Fibroblast of pulmonary artery (primary cell): ENCODE measurements at regions not wholly inside any gene's neighbourhood (a gene's known extent, or its start where the extent isn't known, plus 50 kb on each side); places are given as distances from the start of the nearest gene placed in this dataset.

Source experiments
- DNase-seq: peaks from one replicate; pipeline ENCODE4 v3.0.0-alpha.2; 2010; ENCODE audit warnings: low read depth
- H3K4me3 ChIP-seq: replicated peaks from 2 replicates; pipeline ENCODE4 v1.5.1; 2011; ENCODE audit warnings: low read depth, mild to moderate bottlenecking, control low read depth, low read length, moderate library complexity
- CTCF ChIP-seq: IDR thresholded peaks from 2 replicates; pipeline ENCODE4 v1.5.1; 2011; ENCODE audit warnings: mild to moderate bottlenecking, control low read depth, low read length, inconsistent platforms; ENCODE audit errors: missing control alignments

- DNase-seq = no peak
- TF ChIP-seq CTCF = no peak
- no peak overlapping the region for H3K4me3 ChIP-seq
Measured at GRCh38 chr2:241947004-241947350, 77.4 kb downstream of the RTP5 start.

- no peak for TF ChIP-seq CTCF
- no peak for DNase-seq
- H3K4me3 ChIP-seq = no peak overlapping the region
Measured at GRCh38 chr2:241947401-241947800, 77.9 kb downstream of the RTP5 start.

- no peak for DNase-seq
- no peak for TF ChIP-seq CTCF
- no peak overlapping the region for H3K4me3 ChIP-seq
Measured at GRCh38 chr2:241947876-241948275, 78.3 kb downstream of the RTP5 start.

GRCh38 chr2:241948299-241948897 is 78.9 kb downstream of the RTP5 start:
- H3K4me3 ChIP-seq = no peak overlapping the region
- no peak for DNase-seq
- TF ChIP-seq CTCF = no peak

GRCh38 chr2:241948901-241949735 is 79.6 kb downstream of the RTP5 start:
- no peak for TF ChIP-seq CTCF
- no peak for DNase-seq
- H3K4me3 ChIP-seq = no peak overlapping the region

- no peak overlapping the region for H3K4me3 ChIP-seq
- no peak for TF ChIP-seq CTCF
- no peak for DNase-seq
Measured at GRCh38 chr2:241949736-241950412, 80.3 kb downstream of the RTP5 start.
